ENCODE measurements at regions not wholly inside any gene's neighbourhood (a gene's known extent, or its start where the extent isn't known, plus 50 kb on each side); places are given as distances from the start of the nearest gene placed in this dataset.

GRCh38 chr1:29602203-29602602 lies 365.9 kb downstream of the PTPRU start:
- TF ChIP-seq POLR2AphosphoS5 (IDR thresholded peaks at IDR 0.05; ENCODE audit: low read depth, low read length) (no peak), REST (IDR thresholded peaks at IDR 0.05; ENCODE audit: insufficient read depth in 1 of 2, low read depth in 2 of 2, low read length in 2 of 2) (no peak)

Measured in PFSK-1 (cell line).